ENCODE measurements at regions not wholly inside any gene's neighbourhood (a gene's known extent, or its start where the extent isn't known, plus 50 kb on each side); places are given as distances from the start of the nearest gene placed in this dataset.

GRCh38 chr16:73275024-73275423, 227.1 kb upstream of the ZFHX3 start:
- TF ChIP-seq CTCF (IDR thresholded peaks at IDR 0.05 in 8 of 11, conservative IDR thresholded peaks at IDR 0.05 in 3 of 11) (no peak), POLR2AphosphoS5 (IDR thresholded peaks at IDR 0.05) (no peak)

All from spleen (tissue), 7 donors.